HEK293T (cell line): ENCODE measurements at regions not wholly inside any gene's neighbourhood (a gene's known extent, or its start where the extent isn't known, plus 50 kb on each side); places are given as distances from the start of the nearest gene placed in this dataset.

Experiments used
- CTCF ChIA-PET: fragments of 350-600 bp; formaldehyde crosslinking; extraction: SDS; loops from one replicate; lab custom pipeline; 2021; ENCODE audit warnings: antibody characterized with exemption, inconsistent platforms; lab: Yijun Ruan, JAX
- POLR2A ChIA-PET: fragments of 350-600 bp; formaldehyde crosslinking; extraction: SDS; loops from one replicate; lab custom pipeline; 2020; ENCODE audit warnings: antibody characterized with exemption, inconsistent platforms; lab: Yijun Ruan, JAX
- DNase-seq: peaks from one replicate; pipeline ENCODE4 v3.0.0; 2012; ENCODE audit warnings: mixed read lengths; ENCODE audit errors: extremely low spot score
- ARNT ChIP-seq: fragments of 450-650 bp; IDR thresholded peaks from 2 replicates; pipeline ENCODE4 v1.6.1; 2017; ENCODE audit warnings: mild to moderate bottlenecking
- BHLHE40 ChIP-seq: fragments of 450-650 bp; IDR thresholded peaks from 2 replicates; pipeline ENCODE4 v1.6.1; 2016; ENCODE audit warnings: mild to moderate bottlenecking, moderate library complexity, borderline replicate concordance
- CTBP1 ChIP-seq: fragments of 450-650 bp; IDR thresholded peaks from 2 replicates; pipeline ENCODE4 v1.6.1; 2016; ENCODE audit warnings: borderline replicate concordance
- ELF4 ChIP-seq: fragments of 450-650 bp; IDR thresholded peaks from 2 replicates; pipeline ENCODE4 v1.6.1; 2017; ENCODE audit warnings: antibody characterized with exemption
- FOXA1 ChIP-seq: fragments of 450-650 bp; IDR thresholded peaks from 2 replicates; pipeline ENCODE4 v1.6.1; 2016; ENCODE audit warnings: mild to moderate bottlenecking
- FOXK2 ChIP-seq: fragments of 450-650 bp; IDR thresholded peaks from 2 replicates; pipeline ENCODE4 v1.6.1; 2016; ENCODE audit warnings: mild to moderate bottlenecking
- FOXM1 ChIP-seq: fragments of 450-650 bp; IDR thresholded peaks from 2 replicates; pipeline ENCODE4 v1.6.1; 2017; ENCODE audit warnings: mild to moderate bottlenecking, borderline replicate concordance
- HDGF ChIP-seq: fragments of 450-650 bp; IDR thresholded peaks from 2 replicates; pipeline ENCODE4 v1.6.1; 2017; ENCODE audit warnings: antibody characterized with exemption, borderline replicate concordance
- L3MBTL2 ChIP-seq: fragments of 450-650 bp; conservative IDR thresholded peaks from 2 replicates; pipeline ENCODE4 v1.6.1; 2016; ENCODE audit warnings: mild to moderate bottlenecking
- LEF1 ChIP-seq: fragments of 450-650 bp; IDR thresholded peaks from 2 replicates; pipeline ENCODE4 v1.6.1; 2017; ENCODE audit warnings: mild to moderate bottlenecking, borderline replicate concordance
- NFRKB ChIP-seq: fragments of 450-650 bp; IDR thresholded peaks from 2 replicates; pipeline ENCODE4 v1.6.1; 2016; ENCODE audit warnings: mild to moderate bottlenecking, moderate library complexity
- PKNOX1 ChIP-seq: fragments of 450-650 bp; IDR thresholded peaks from 2 replicates; pipeline ENCODE4 v1.6.1; 2016
- SP1 ChIP-seq: fragments of 450-650 bp; IDR thresholded peaks from 2 replicates; pipeline ENCODE4 v1.6.1; 2017
- SUZ12 ChIP-seq: fragments of 450-650 bp; IDR thresholded peaks from 2 replicates; pipeline ENCODE4 v1.6.1; 2016; ENCODE audit warnings: mild to moderate bottlenecking
- TARDBP ChIP-seq: fragments of 450-650 bp; IDR thresholded peaks from 2 replicates; pipeline ENCODE4 v1.6.1; 2016
- ZNF384 ChIP-seq: fragments of 450-650 bp; IDR thresholded peaks from 2 replicates; pipeline ENCODE4 v1.6.1; 2016

DNA sequence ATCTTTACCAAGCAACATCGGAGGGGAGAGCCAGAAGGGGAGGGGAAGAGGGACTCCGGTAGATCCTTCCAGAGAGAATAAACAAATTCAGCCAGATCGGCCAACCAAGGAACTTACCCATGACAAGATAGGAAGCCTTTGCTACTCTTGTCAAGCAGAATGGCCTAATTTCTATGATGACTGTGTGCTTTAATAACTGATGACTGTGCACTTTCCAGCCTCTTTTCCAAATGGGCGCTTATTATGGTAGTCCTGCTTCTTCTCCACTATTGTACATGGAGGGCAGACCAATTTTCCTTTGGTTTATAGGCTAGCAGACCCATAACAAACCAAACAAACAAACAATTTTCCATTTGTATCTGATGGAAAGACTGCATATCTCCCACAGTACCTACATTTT, 163.8 kb upstream of the RFX3 start:
- no peak for DNase-seq
- ChIA-PET CTCF (no interaction called here), POLR2A (no interaction called here)
- TF ChIP-seq SP1 (no peak), ZNF384 (no peak)

- ChIA-PET CTCF (no interaction called here), POLR2A (no interaction called here)
- no peak for DNase-seq
- TF ChIP-seq SP1 (no peak), L3MBTL2 (no peak), FOXK2 (no peak), FOXM1 (no peak), FOXA1 (no peak)
Measured at GRCh38 chr9:3687145-3687544, 161.3 kb upstream of the RFX3 start.

DNA sequence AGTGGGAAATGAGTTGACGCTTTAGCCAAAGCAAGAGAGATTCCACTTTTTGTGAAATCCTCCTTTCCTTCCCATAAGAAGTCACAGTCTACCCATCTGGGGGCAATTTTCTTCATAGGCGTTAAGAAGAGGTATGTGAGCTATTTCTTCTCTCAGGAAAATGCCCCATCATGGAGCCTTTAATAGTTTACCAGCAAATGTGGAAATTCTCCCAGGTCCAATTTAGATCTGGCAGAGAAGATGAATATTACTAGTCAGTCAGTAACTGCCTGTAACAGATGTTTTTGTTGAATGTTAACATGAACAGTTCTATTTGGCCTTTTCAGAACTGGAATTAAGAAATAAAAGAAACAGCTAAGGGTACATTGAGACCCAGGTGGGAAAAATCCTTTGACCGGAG, 156.4 kb upstream of the RFX3 start:
- DNase-seq, result no peak
- ChIA-PET CTCF (interaction anchor here (0.7 kb wide), 1 partner anchor 62 kb away, joined by 4 read pairs; no protein-coding TSS in a partner anchor), POLR2A (no interaction called here)
- TF ChIP-seq BHLHE40 (no peak), FOXA1 (no peak), FOXK2 (no peak), CTBP1 (no peak), HDGF (no peak), ARNT (no peak), ZNF384 (no peak)

- TF ChIP-seq TARDBP (no peak), ARNT (no peak), HDGF (no peak), SP1 (no peak), NFRKB (no peak), CTBP1 (no peak)
- ChIA-PET CTCF (no interaction called here), POLR2A (no interaction called here)
- no peak for DNase-seq
Measured at GRCh38 chr9:3677541-3677940, 151.7 kb upstream of the RFX3 start.

GRCh38 chr9:3676766-3677165, 151.0 kb upstream of the RFX3 start:
- CTCF ChIA-PET, result no interaction called here
- TF ChIP-seq ZNF384, result no peak
- TF ChIP-seq LEF1, result no peak
- TF ChIP-seq TARDBP, result no peak
- TF ChIP-seq PKNOX1, result no peak
- POLR2A ChIA-PET, result no interaction called here

GRCh38 chr9:3675946-3676345, 150.1 kb upstream of the RFX3 start:
- TF ChIP-seq SUZ12 (no peak), ARNT (no peak), FOXA1 (no peak), CTBP1 (no peak), NFRKB (no peak), FOXM1 (no peak), TARDBP (no peak), HDGF (no peak), FOXK2 (no peak), ZNF384 (no peak), LEF1 (no peak), L3MBTL2 (no peak), SP1 (no peak; the same call in 1 of the 2 replicates)
- CTCF ChIA-PET, result no interaction called here
- no peak for DNase-seq
- POLR2A ChIA-PET, result no interaction called here

More at GRCh38 chr9:3676766-3677165, 151.0 kb upstream of the RFX3 start:
- no peak for DNase-seq

DNA sequence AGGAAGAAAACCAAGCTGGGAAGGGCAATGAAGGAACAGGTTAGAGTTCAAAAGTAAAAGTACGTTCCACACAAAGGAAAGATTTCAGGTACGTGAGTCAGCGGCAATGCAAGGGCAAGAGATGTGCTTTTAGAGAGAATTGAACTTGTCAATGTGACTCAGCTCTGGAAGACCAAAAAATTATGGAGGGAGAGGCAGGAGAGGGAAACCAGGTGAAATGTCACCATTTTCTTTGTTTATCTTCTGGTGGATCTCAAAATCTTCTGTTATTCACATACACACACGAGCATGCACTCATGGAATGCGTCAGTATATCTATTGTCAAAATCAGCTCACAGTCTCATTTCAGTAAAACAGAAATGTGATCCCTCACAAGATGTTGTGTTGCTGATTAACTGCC, 148.8 kb upstream of the RFX3 start:
- ChIA-PET CTCF (interaction anchor here (0.5 kb wide), 1 partner anchor 414 kb away, joined by 3 read pairs; no protein-coding TSS in a partner anchor), POLR2A (no interaction called here)
- no peak for TF ChIP-seq FOXM1
- no peak for TF ChIP-seq FOXA1
- no peak for TF ChIP-seq LEF1
- no peak for TF ChIP-seq HDGF
- TF ChIP-seq ELF4, result no peak
- no peak for TF ChIP-seq CTBP1

GRCh38 chr9:3672399-3672798, 146.6 kb upstream of the RFX3 start:
- DNase-seq, result no peak
- POLR2A ChIA-PET, result no interaction called here
- CTCF ChIA-PET, result no interaction called here
- no peak for TF ChIP-seq FOXA1

More for the DNA sequence above, 148.8 kb upstream of the RFX3 start:
- DNase-seq, result no peak

- DNase-seq, result no peak
- ChIA-PET CTCF (no interaction called here), POLR2A (no interaction called here)
- TF ChIP-seq CTBP1 (no peak), LEF1 (no peak), ELF4 (no peak), ARNT (no peak), L3MBTL2 (no peak)
Measured at GRCh38 chr9:3664044-3664443, 138.2 kb upstream of the RFX3 start.
